Brain microvascular endothelial cell (primary cell): ENCODE measurements at regions not wholly inside any gene's neighbourhood (a gene's known extent, or its start where the extent isn't known, plus 50 kb on each side); places are given as distances from the start of the nearest gene placed in this dataset.

Experiments used
- DNase-seq: peaks from one replicate; pipeline ENCODE4 v3.0.0-alpha.2; 2020
- H3K27ac ChIP-seq: fragments of 250-450 bp; sonication (Bioruptor Pico); 2 replicates; pipeline ENCODE4 v1.5.1; 2020; ENCODE audit warnings: mild to moderate bottlenecking, moderate library complexity
- H3K27me3 ChIP-seq: fragments of 250-450 bp; sonication (Bioruptor Pico); replicated peaks from 2 replicates; pipeline ENCODE4 v1.5.1; 2020; ENCODE audit warnings: mild to moderate bottlenecking
- H3K36me3 ChIP-seq: fragments of 250-450 bp; sonication (Bioruptor Pico); replicated peaks from 2 replicates; pipeline ENCODE4 v1.5.1; 2020; ENCODE audit warnings: mild to moderate bottlenecking
- H3K4me3 ChIP-seq: 2 replicates; pipeline ENCODE4 v1.5.1; 2011; ENCODE audit warnings: low read depth, mild to moderate bottlenecking, control low read depth, low read length, moderate library complexity
- in situ Hi-C: cut with HindIII; loops from 2 replicates; pipeline ENCODE4 v1.10.0; 2017; ENCODE audit warnings: low sequenced_read_pairs, low pct_ligation_motif_present
- TF ChIP-seq, protein P1 (sequence below): IDR thresholded peaks from 2 replicates; pipeline ENCODE4 v1.5.1; 2011; ENCODE audit warnings: low read depth, mild to moderate bottlenecking, moderate library complexity, low read length, control low read depth, inconsistent platforms; ENCODE audit errors: missing control alignments

DNA sequence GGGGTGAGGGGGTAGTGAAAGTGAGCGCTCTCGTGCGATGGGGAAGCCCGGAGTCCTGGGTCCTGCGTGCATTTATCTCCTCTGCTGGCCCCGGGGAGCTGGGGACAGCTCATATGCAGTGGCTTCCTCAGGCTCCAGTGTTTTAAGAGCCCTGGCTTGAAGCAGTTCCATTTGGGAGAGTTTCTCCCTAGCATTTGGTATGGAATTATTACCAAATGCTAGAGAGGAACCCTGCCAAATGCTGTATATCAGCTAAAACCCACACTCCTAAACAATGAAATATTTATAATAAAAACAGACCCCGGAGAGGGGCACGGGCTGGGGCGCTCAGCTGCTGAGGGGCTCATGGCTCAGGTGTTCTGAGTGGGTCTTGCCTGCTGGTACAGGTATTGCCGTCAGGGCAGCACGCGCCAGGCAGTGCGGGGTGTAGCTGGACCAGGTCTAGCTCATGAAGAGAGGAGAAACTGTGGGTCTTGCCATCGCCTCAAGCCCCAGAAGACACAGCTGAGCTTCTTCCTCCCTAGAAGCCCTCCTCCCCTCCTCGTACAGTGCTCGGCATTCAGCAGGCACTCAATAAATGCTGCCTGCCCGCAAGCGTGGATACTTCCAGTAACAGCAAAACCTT, 163.6 kb upstream of the ZNF536 start:
- H3K27me3 ChIP-seq = no peaks in the 10 kb centered on the region
- in situ Hi-C loops = no loop called here
- H3K4me3 ChIP-seq = no peak overlapping the region
- DNase-seq = no peak
- TF ChIP-seq, protein P1, sequence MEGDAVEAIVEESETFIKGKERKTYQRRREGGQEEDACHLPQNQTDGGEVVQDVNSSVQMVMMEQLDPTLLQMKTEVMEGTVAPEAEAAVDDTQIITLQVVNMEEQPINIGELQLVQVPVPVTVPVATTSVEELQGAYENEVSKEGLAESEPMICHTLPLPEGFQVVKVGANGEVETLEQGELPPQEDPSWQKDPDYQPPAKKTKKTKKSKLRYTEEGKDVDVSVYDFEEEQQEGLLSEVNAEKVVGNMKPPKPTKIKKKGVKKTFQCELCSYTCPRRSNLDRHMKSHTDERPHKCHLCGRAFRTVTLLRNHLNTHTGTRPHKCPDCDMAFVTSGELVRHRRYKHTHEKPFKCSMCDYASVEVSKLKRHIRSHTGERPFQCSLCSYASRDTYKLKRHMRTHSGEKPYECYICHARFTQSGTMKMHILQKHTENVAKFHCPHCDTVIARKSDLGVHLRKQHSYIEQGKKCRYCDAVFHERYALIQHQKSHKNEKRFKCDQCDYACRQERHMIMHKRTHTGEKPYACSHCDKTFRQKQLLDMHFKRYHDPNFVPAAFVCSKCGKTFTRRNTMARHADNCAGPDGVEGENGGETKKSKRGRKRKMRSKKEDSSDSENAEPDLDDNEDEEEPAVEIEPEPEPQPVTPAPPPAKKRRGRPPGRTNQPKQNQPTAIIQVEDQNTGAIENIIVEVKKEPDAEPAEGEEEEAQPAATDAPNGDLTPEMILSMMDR = no peak
- H3K36me3 ChIP-seq = no peaks in the 10 kb centered on the region
- no peak overlapping the region for H3K27ac ChIP-seq

DNA sequence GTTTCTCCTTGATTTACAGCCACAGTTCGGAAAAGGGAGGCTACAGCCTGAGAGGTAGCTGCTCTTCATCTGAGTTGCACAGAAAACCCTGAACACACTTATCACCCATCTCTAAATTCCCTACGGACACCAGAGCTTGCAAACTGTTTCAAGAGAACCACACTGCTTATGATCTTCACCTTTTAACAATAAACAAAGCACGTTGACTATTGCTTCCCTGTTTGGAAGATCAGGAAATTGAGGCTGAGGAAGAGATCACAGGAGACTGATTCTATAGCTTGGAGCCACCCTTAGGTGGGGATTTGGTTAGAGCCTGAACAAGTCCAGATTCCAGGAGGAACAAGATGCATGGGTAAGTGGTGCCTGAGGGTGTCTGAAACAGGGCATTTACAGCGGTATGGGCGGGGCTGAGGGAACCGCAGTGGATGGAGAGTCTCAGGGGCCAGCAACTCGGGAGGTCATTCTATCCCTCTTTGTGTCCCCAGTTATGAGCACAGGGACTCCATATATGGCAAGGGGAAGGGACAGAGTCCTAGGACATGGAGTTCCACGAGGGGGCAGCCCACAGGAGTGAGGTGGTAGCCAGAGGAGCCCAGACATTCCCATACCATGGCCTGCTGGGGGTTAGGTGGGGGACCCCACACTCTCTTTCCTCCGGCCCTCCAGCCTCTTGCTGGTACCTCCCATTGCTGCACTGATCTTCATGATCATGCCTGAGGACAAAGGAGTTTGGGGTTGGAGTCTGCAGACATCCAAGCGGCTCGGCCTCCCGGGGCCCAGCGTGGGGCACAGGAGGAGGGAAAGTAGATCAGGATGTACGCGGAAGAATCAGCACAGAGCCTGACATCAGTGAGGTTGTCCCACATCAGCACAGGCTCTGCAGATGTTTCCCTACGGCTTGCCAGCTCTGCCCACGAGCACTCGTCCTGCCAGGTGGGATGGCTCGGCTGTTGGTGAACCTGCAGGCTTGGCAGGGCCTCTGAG, 162.3 kb upstream of the ZNF536 start:
- H3K27ac ChIP-seq = no peak overlapping the region
- no peaks in the 10 kb centered on the region for H3K27me3 ChIP-seq
- TF ChIP-seq, protein P1 = no peak
- no peak for DNase-seq
- in situ Hi-C loops = no loop called here
- H3K4me3 ChIP-seq = no peak overlapping the region
- no peaks in the 10 kb centered on the region for H3K36me3 ChIP-seq

DNA sequence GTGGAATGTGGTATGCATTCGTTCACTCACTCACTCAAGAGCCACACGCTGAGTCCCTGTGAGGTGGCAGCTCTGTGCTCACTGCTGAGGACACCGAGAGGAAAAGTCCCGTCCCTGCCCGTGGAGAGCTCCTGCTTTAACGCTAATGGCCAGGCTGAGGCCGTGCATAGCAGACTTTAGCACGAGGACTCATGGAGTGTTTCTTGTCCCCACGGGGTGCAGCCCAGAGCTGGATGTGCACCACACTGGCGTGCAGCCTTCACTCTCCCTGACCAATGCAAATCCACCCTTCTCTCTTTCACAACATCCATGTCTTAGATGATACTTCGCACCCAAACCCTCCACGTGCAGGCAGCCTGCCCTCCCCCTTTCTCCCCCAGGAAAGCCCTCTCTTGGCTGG, 159.6 kb upstream of the ZNF536 start:
- DNase-seq = no peak
- Histone ChIP-seq H3K27ac (no peak overlapping the region), H3K27me3 (no peaks in the 10 kb centered on the region), H3K36me3 (no peaks in the 10 kb centered on the region), H3K4me3 (no peak overlapping the region)
- in situ Hi-C loops = no loop called here
- TF ChIP-seq, protein P1 = no peak

DNA sequence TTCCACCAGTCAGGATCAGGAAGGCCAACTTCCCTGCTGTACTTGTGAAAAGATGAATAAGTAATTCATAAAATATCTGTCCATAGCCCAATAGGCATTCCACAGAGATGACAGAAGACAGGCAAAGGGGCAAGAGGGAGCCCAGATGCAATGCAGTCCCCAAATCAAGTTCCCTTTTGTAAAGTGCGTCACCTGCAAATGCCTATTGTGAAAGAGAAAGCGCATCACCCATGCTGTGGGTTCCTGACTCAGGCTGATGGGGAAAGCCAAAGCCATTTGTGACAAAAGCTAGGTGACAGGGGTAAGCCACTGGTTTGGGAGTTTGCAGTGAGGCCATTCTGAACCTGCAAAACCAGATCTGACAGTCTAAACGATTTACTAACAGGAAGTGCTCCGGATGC, 157.5 kb upstream of the ZNF536 start:
- Histone ChIP-seq H3K27me3 (no peaks in the 10 kb centered on the region), H3K27ac (no peak overlapping the region), H3K36me3 (no peaks in the 10 kb centered on the region), H3K4me3 (no peak overlapping the region)
- in situ Hi-C loops = no loop called here
- TF ChIP-seq, protein P1 = no peak
- DNase-seq = no peak

DNA sequence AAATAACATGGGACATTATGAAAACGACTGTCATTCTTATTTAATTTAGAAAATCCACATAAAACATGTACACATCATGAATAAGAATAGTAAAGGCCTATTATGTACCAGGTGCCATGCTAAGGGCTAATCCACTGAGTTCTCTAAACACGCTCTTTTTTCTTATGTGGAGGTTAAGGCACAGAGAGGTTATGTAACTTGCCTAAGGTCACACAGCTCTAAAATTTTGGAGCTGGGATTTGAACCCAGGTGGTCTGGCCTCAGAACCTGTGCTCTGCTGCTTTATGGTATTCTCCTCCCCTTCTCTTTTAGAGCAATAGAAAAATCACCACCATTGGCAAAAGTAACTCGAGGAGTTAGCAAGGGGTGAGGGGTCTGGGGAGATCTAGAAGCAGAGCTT, 156.9 kb upstream of the ZNF536 start:
- in situ Hi-C loops = no loop called here
- no peaks in the 10 kb centered on the region for H3K36me3 ChIP-seq
- DNase-seq = no peak
- no peaks in the 10 kb centered on the region for H3K27me3 ChIP-seq
- H3K4me3 ChIP-seq = no peak overlapping the region
- no peak overlapping the region for H3K27ac ChIP-seq
- TF ChIP-seq, protein P1 = no peak
